GM21576 (cell line): ENCODE measurements at regions not wholly inside any gene's neighbourhood (a gene's known extent, or its start where the extent isn't known, plus 50 kb on each side); places are given as distances from the start of the nearest gene placed in this dataset.

Experiments
- ATAC-seq: cut with Tn5 transposase; IDR thresholded peaks from one replicate; pipeline ENCODE4 v1.9.1; 2021; ENCODE audit warnings: mild to moderate bottlenecking, moderate library complexity; ENCODE audit not compliant: unreplicated experiment

- ATAC-seq = no peak
Measured at GRCh38 chr2:147657086-147658000, 187.5 kb upstream of the ACVR2A start.

DNA sequence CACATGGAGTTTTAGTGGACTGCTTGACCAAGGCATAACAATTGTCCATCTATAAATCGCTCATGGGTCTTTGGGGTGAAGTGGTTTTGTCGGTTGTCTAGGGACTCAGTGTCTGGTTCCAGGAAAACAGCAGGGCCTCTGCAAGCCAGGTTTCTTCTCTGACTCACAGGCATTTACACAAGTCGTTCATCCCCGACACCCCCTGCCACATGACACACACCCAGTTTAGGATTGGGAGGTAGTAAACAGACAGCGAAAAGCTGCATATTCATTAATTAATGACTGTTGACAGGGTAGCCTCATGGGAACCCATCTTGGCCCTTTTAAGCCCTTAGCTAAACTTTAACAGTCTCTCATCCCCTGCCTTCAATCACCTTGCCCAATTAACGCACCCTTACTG, 194.8 kb upstream of the ACVR2A start:
- ATAC-seq = no peak

- ATAC-seq = no peak
Measured at GRCh38 chr2:147649286-147649685, 195.5 kb upstream of the ACVR2A start.

DNA sequence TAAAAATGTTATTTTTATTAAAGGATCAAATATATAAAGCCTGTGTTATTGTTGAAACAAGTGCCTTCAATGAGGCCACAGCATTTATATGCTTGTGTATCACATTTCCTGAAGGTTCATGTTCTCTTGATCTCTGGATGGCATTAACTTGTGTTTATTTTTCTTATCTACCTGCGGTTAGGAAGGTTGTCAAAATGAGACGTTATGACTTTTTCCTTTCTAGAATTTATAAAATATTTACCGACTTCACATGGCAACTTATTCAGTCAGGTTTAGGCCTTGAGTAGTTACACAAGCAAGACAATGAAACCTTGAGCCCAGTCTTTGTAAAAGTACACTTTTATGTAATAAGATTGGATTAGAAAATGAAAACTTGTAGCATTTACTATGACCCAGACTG, 196.4 kb upstream of the ACVR2A start:
- ATAC-seq = no peak

GRCh38 chr2:147647816-147648215, 197.0 kb upstream of the ACVR2A start:
- ATAC-seq = no peak

DNA sequence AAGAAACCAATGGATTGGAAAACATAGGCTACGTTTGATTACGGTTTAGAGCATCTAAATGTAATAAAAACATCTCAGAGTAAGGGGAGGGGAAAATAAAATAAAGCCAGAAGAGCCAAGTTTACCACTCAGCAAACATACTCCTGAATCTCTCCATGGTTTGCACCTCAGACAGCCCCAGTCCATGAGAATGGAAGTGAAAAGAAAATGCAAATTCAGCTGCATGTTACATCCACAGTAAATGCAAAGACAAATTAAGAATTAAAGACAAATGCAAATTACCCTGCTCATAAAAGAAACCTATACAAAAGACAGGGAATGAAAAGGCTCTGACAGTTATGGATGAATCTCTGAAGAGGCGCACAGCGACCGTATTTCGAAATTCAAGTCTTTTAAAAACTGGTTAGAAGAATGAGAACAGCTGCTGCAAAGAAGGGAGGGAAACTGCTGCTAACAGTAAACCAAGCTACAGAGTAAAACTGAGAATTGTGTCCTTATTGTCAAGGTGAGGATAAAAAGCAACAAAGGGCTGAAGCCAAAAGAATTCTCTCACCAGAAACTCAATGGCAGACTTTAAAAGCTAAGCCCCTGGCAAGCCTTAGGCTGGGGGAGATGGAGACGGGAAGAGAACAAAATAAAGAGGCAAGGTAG, 197.9 kb upstream of the ACVR2A start:
- no peak for ATAC-seq

GRCh38 chr2:147644491-147644890, 200.3 kb upstream of the ACVR2A start:
- no peak for ATAC-seq

GRCh38 chr2:147642765-147643164, 202.1 kb upstream of the ACVR2A start:
- ATAC-seq = no peak

DNA sequence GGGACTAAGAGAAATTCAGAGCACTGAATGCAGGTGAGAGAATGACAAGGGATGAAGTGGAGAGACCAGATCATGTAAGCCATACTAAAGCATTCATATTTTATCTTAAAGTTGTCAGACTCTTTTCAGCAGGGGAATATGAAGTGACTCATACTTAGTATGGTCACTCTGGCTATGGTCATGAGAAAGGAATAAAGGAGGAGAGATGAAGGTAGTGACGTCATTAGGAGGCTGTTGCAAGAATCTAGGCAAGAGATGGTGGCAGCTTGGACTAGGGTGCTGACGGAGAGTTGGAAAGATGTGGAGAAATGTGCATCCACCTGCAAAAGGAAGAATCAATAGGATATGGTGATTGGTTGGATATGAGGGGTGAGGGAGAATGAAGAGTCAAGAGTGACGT, 203.2 kb upstream of the ACVR2A start:
- ATAC-seq = no peak

GRCh38 chr2:147639891-147640290, 204.9 kb upstream of the ACVR2A start:
- peak; percentile 82 for ATAC-seq

DNA sequence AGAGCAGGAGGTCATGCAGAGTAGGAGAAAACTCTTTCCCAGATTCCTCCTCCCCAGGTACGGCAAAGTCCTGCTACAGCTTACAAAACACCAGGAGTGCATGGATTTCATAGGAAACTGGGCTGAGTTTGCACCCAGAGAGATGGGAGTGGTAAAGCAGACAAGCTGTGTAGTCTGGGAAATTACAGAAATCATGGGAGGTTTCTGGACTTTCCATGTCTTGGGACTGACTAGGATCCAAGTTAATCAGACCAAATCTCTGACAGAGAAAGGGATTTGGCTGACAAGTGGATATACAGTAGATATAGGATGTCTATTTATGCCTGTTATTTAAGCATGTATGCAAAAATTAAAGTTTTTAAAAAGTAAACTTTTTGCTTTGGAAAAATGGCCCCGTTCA, 205.4 kb upstream of the ACVR2A start:
- ATAC-seq = no peak

DNA sequence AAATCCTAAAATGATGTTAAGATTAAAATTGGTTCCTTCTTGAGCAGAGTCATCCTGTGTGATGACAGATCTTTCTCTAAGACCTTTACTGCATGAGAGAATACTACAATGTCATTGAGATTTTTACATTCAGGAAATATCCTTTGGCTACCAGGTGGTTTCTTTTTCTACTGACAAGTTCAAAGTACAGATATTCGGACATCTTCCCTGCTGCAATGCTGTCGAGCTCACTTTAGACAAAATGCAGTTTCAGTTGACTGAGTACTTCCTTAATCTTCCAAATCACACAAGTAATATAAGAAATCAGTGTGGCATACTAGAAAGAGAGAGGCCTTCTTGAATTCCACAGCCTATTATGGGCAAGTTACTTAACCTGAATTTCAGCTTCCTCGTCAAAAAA, 207.9 kb upstream of the ACVR2A start:
- no peak for ATAC-seq

DNA sequence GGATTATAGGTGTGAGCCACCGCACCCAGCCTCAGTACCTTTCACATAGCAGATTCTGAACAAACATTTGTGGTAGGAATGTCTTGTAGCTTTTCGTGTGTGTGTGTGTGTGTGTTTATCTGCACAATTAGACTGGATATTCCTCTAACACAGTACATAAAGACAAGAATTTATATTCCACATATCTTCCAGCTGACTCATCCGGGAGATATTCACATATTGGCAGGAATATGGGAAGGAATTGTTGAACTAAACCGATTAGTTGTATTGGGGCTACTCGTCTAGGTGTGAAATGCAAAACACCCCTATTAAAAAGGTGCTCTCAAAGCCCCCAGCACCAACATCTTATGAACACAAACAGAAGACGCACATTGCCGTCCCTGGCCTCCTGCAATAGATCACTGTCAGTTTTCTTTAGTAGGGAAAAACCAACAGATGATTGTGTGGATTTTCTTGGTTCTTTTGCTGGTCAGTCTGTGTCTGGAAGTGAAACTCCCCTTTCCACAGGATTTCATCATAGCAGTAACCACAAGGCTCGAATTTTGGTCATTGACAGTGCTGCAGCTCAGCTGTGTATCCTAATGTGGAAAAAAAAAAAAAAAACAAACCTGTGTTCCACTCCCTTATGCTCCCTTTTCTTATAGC, 208.5 kb upstream of the ACVR2A start:
- no peak for ATAC-seq

DNA sequence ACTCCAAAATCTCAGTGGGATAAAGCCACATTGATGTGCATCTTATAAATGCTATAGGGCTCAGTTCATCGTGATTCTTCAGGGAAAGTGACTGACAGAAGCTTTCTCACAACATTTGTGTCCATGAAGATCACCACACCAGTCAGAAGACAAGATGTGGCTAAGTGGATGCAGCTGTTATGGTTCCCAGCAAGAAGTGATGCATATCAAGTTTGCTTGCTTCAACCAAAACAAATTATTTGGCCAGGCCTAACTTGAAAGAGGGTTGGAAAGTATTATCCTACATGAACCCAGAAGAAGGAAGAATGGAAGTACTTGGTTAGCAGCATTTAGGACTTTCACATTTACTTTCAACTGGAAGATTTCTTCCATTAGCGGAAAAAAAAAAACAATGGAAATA, 210.0 kb upstream of the ACVR2A start:
- no peak for ATAC-seq

GRCh38 chr2:147632198-147632597, 212.6 kb upstream of the ACVR2A start:
- ATAC-seq = no peak

- no peak for ATAC-seq
Measured at GRCh38 chr2:147631294-147631693, 213.5 kb upstream of the ACVR2A start.

DNA sequence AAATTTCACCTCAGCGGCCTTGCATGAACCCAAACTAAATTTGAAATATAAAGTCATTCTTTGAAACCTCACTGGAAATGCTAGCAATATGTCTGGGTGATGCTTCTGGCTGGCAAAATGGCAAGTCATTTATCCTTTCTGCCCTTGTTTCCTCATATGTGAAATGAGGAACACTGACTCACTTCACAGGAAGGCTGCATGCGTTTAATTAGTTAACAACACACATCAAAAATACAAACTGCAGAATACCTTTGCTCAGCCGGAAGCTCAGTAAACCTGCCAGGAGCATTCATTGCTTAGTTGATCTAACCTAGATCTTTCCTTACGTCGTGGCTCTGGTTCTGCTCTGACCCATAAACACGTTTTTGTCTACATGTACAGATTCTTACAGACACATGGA, 214.2 kb upstream of the ACVR2A start:
- no peak for ATAC-seq

GRCh38 chr2:147628971-147629421, 215.8 kb upstream of the ACVR2A start:
- ATAC-seq = peak; percentile 53

DNA sequence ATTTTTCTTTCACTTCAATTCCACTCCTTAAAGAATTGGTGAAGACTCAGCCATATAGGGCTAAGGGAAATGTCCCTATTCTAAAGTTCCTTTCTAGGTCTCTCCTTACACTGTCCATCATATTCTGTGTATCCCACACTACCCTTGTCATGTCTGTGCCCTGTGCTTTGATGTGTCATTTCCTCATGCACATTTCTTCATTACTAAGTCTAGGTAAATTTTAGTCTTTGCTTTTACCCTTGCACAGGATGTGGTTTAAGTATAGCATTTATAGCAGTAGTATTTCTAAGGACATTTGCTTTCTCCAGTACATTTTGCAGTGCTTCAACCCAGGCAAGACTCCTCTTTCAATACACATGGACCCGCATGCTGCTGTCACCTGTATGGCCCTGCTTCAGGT, 221.5 kb upstream of the ACVR2A start:
- ATAC-seq = peak; percentile 98

GRCh38 chr2:147621656-147622197, 223.1 kb upstream of the ACVR2A start:
- no peak for ATAC-seq

DNA sequence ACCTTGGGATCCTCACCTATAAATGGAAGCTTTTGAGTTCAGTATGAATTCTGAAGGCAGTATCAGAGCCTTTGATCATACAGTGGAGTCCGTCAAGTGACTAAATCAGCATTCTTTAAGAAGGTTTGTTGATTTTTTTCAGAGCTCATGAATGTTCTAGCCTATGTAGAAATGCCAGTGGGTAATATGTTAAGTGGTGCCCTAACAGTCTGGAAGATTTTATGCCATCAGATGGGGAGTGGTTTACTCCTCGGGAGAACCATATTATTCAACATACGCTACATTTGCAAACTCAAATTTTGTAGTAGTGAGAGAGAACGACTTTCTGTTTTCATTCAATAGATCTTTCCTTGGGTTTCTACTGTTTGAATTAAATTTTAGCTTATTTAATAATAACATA, 225.0 kb upstream of the ACVR2A start:
- no peak for ATAC-seq

DNA sequence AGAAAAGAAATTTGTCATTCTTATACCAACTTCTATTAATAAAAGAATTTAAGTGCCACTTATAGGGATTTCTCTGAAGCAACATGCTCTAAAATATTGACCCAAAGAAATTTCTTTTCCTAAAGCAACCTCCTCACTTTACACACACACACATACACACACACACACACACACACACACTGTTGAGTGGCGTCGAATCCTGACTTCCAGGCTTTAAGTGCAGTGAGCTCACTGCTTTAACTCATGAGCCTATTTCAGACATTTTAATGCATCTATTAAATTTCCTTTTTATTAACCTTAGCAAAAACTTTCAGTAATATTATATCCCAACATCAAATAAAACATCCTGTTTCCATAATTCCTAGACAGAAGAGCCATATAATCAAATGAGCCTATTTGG, 229.1 kb upstream of the ACVR2A start:
- ATAC-seq = no peak
